ENCODE measurements at regions not wholly inside any gene's neighbourhood (a gene's known extent, or its start where the extent isn't known, plus 50 kb on each side); places are given as distances from the start of the nearest gene placed in this dataset.

GRCh38 chr4:33058998-33059397 lies 2338.8 kb downstream of the PCDH7 start:
- TF ChIP-seq EZH2phosphoT487 (IDR thresholded peaks at IDR 0.05; ENCODE audit: borderline replicate concordance, low read length) = no peak
- no peak for TF ChIP-seq CTCF (conservative IDR thresholded peaks at IDR 0.05; ENCODE audit: low read depth, low read length)
